K562 (cell line): ENCODE measurements at regions not wholly inside any gene's neighbourhood (a gene's known extent, or its start where the extent isn't known, plus 50 kb on each side); places are given as distances from the start of the nearest gene placed in this dataset.

Experiments used
- ARID1B ChIP-seq: fragments of 450-650 bp; IDR thresholded peaks from 2 replicates; pipeline ENCODE4 v1.6.1; 2016; ENCODE audit warnings: antibody characterized with exemption, mild to moderate bottlenecking, inconsistent platforms
- BCOR ChIP-seq: fragments of 450-650 bp; IDR thresholded peaks from 2 replicates; pipeline ENCODE4 v1.6.1; 2016
- CBFA2T2 ChIP-seq: fragments of 450-650 bp; conservative IDR thresholded peaks from 2 replicates; pipeline ENCODE4 v1.6.1; 2017; ENCODE audit warnings: mild to moderate bottlenecking
- CCNT2 ChIP-seq: IDR thresholded peaks from 2 replicates; pipeline ENCODE4 v1.6.1; 2011; ENCODE audit warnings: borderline replicate concordance, low read depth, mild to moderate bottlenecking, moderate library complexity, mixed read lengths, low read length; ENCODE audit not compliant: insufficient read length; ENCODE audit errors: extremely low read depth
- ETV1 ChIP-seq: fragments of 450-650 bp; conservative IDR thresholded peaks from 2 replicates; pipeline ENCODE4 v1.6.1; 2016; ENCODE audit warnings: missing genetic modification characterization, control low read depth, low read depth, missing compliant biosample characterization
- ID3 ChIP-seq, 2 experiments: fragments of 250-450 bp in 1 of 2; fragments of 450-650 bp in 1 of 2; sonication (Bioruptor Pico) in 1 of 2; IDR thresholded peaks; 2 replicates each; pipeline versions ENCODE4 v1.6.1 to v1.8.0; 2016 to 2021; ENCODE audit warnings: mild to moderate bottlenecking in 2 of 2, moderate library complexity in 2 of 2, missing compliant biosample characterization in 1 of 2, missing genetic modification characterization in 1 of 2
- KDM2B ChIP-seq: fragments of 250-450 bp; sonication (Bioruptor Pico); IDR thresholded peaks from 2 replicates; pipeline ENCODE4 v1.8.0; 2021; ENCODE audit warnings: mild to moderate bottlenecking, moderate library complexity
- KHSRP ChIP-seq: fragments of 450-650 bp; IDR thresholded peaks from 2 replicates; pipeline ENCODE4 v1.6.1; 2017
- KLF1 ChIP-seq: fragments of 450-650 bp; IDR thresholded peaks from 2 replicates; pipeline ENCODE4 v1.6.1; 2016; ENCODE audit warnings: missing genetic modification characterization, missing compliant biosample characterization
- MNT ChIP-seq, 2 experiments: fragments of 450-650 bp; conservative IDR thresholded peaks; 2 replicates each; pipeline ENCODE4 v1.6.1; 2017; ENCODE audit warnings: mild to moderate bottlenecking in 2 of 2, moderate library complexity in 2 of 2
- NFE2L1 ChIP-seq: fragments of 450-650 bp; IDR thresholded peaks from 2 replicates; pipeline ENCODE4 v1.6.1; 2016; ENCODE audit warnings: missing genetic modification characterization, low read depth, mild to moderate bottlenecking, missing compliant biosample characterization, moderate library complexity, borderline replicate concordance
- PYGO2 ChIP-seq: fragments of 450-650 bp; IDR thresholded peaks from 2 replicates; pipeline ENCODE4 v1.6.1; 2016; ENCODE audit warnings: mild to moderate bottlenecking, missing genetic modification characterization, moderate library complexity, missing compliant biosample characterization
- SMARCE1 ChIP-seq: fragments of 450-650 bp; IDR thresholded peaks from 2 replicates; pipeline ENCODE4 v1.7.1; 2016; ENCODE audit warnings: mild to moderate bottlenecking
- USF1 ChIP-seq: sonication (generic); formaldehyde crosslinking; IDR thresholded peaks from 2 replicates; pipeline ENCODE4 v1.9.0; 2022; ENCODE audit warnings: mild to moderate bottlenecking, missing genetic modification reagents
- ZBTB43 ChIP-seq: sonication (generic); formaldehyde crosslinking; IDR thresholded peaks from 2 replicates; pipeline ENCODE4 v1.8.0; 2023; ENCODE audit warnings: mild to moderate bottlenecking, missing genetic modification reagents
- ZBTB5 ChIP-seq: fragments of 450-650 bp; IDR thresholded peaks from 2 replicates; pipeline ENCODE4 v1.6.1; 2017; ENCODE audit warnings: antibody characterized with exemption
- ZHX1 ChIP-seq: fragments of 150-350 bp; conservative IDR thresholded peaks from 2 replicates; pipeline ENCODE4 v1.6.1; 2014; ENCODE audit warnings: low read length

GRCh38 chr18:987325-988186 is 82.9 kb downstream of the ADCYAP1 start (continued):
- TF ChIP-seq ZBTB43 (no peak), ARID1B (peak; percentile 96), ZBTB5 (0 out of 2 replicates have a peak, but pooled peaks have one; percentile 68), SMARCE1 (peak; percentile 93), ETV1 (tag) (peak; percentile 65; the same call in 1 of the 2 replicates), KLF1 (tag) (peak; percentile 85), ZHX1 (no peak), PYGO2 (tag) (no peak; the same call in 1 of the 2 replicates), CCNT2 (peak; percentile 87), NFE2L1 (tag) (0 out of 2 replicates have a peak, but pooled peaks have one; percentile 60), KHSRP (no peak), USF1 (CRISPR knock-in tag) (no peak), MNT (conservative IDR thresholded peaks at IDR 0.05) (peak in 1 of 2 experiments; percentile 71; a peak in 2 of 4 replicates), KDM2B (no peak), ID3 (CRISPR knock-in tag; IDR thresholded peaks at IDR 0.05) (no peak), ID3 (tag; IDR thresholded peaks at IDR 0.05) (no peak), BCOR (peak; percentile 55; the same call in 1 of the 2 replicates), CBFA2T2 (peak; percentile 86)
